Left lung (tissue), 4 donors: ENCODE measurements at regions not wholly inside any gene's neighbourhood (a gene's known extent, or its start where the extent isn't known, plus 50 kb on each side); places are given as distances from the start of the nearest gene placed in this dataset.
A peak's percentile ranks its signal among the peaks of the same experiment; 100 is the strongest.

Experiments
- ATAC-seq: fragments of 200-7000 bp; cut with Tn5 transposase; one replicate; pipeline ENCODE4 v1.9.1; 2020; ENCODE audit warnings: moderate library complexity
- DNase-seq, 4 donors: peaks; one replicate each; pipeline ENCODE4 v3.0.0-alpha.2; 2013 to 2020
- H3K27ac ChIP-seq, 2 donors: fragments of 200-600 bp; sonication (generic) in 1 of 2; one replicate each; pipeline versions ENCODE4 v1.5.0 to v1.8.0; 2020 to 2021
- H3K27me3 ChIP-seq, 2 donors: fragments of 200-600 bp; sonication (generic) in 1 of 2; one replicate each; pipeline versions ENCODE4 v1.5.0 to v1.8.0; 2020 to 2021
- H3K36me3 ChIP-seq, 2 donors: fragments of 200-600 bp; sonication (generic) in 1 of 2; one replicate each; pipeline versions ENCODE4 v1.5.0 to v1.8.0; 2020 to 2021
- H3K4me1 ChIP-seq, 2 donors: fragments of 200-600 bp; one replicate each; pipeline ENCODE4 v1.8.0; 2021
- H3K4me3 ChIP-seq, 2 donors: fragments of 200-600 bp; sonication (generic) in 1 of 2; one replicate each; pipeline versions ENCODE4 v1.5.0 to v1.8.0; 2020 to 2021; ENCODE audit warnings: mild to moderate bottlenecking in 1 of 2
- H3K9me3 ChIP-seq, 2 donors: fragments of 200-600 bp; sonication (generic) in 1 of 2; one replicate each; pipeline versions ENCODE4 v1.5.0 to v1.8.0; 2020 to 2021
- intact Hi-C, 2 donors: fragments of 100-400 bp; cut with DNase I; formaldehyde crosslinking; loops; one replicate each; pipeline versions ENCODE4 v1.11.2 to v1.14.2; 2022
- TF ChIP-seq, protein P1 (sequence below), 2 donors: fragments of 200-600 bp; sonication (generic) in 1 of 2; IDR thresholded peaks; one replicate each; pipeline versions ENCODE4 v1.5.0 to v1.8.0; 2021; ENCODE audit warnings: antibody characterized with exemption in 2 of 2
- donor health status: DM: no; HTN: yes; CAD: no.
- donor health status: DM: no; HTN: no; CAD: no.

DNA sequence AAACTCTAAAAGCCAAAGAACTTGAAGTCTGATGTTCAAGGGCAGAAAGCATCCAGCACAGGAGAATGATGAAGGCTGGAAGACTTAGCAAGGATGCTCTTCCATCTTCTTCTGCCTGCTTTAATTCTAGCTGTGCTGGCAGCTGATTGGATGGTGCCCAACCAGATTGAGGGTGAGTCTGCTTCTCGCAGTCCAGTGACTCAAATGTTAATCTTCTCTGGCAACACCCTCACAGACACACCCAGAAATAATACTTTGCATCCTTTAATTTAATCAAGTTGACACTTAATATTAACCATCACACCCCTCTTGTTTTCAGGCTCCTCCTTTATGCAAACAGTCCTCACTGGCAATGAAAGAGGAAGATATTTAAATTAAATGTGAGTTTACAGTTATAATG is 321.7 kb downstream of the TEX13C start:
- no peaks in the 10 kb centered on the region for H3K36me3 ChIP-seq
- intact Hi-C loops: no loop called here
- no peak for ATAC-seq
- DNase-seq: no peak
- H3K4me3 ChIP-seq: no peak overlapping the region
- TF ChIP-seq, protein P1, sequence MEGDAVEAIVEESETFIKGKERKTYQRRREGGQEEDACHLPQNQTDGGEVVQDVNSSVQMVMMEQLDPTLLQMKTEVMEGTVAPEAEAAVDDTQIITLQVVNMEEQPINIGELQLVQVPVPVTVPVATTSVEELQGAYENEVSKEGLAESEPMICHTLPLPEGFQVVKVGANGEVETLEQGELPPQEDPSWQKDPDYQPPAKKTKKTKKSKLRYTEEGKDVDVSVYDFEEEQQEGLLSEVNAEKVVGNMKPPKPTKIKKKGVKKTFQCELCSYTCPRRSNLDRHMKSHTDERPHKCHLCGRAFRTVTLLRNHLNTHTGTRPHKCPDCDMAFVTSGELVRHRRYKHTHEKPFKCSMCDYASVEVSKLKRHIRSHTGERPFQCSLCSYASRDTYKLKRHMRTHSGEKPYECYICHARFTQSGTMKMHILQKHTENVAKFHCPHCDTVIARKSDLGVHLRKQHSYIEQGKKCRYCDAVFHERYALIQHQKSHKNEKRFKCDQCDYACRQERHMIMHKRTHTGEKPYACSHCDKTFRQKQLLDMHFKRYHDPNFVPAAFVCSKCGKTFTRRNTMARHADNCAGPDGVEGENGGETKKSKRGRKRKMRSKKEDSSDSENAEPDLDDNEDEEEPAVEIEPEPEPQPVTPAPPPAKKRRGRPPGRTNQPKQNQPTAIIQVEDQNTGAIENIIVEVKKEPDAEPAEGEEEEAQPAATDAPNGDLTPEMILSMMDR (IDR thresholded peaks at IDR 0.05): no peak
- H3K27ac ChIP-seq: no peak overlapping the region
- no peaks in the 10 kb centered on the region for H3K9me3 ChIP-seq
- no peaks in the 10 kb centered on the region for H3K4me1 ChIP-seq
- H3K27me3 ChIP-seq: no peaks in the 10 kb centered on the region

DNA sequence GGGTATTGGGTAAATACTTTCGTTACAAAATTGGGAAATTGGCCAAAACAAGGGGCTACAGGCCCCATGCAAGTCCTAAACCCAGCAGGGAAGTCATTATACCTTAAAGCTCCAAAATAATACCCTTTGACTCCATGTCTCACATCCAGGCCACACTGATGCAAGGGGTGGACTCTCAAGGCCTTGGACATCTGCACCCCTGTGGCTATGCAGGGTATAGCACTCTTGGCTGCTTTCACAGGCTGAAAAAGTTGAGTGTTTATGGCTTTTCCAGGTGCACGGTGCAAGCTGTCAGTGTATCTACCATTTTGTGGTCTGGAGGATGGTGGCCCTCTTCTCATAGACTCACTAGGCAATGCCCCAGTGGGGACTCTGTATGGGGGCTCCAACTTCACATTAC is 326.5 kb downstream of the TEX13C start:
- ATAC-seq: peak; percentile 40
- intact Hi-C loops: no loop called here
- TF ChIP-seq, protein P1 (IDR thresholded peaks at IDR 0.05): no peak

DNA sequence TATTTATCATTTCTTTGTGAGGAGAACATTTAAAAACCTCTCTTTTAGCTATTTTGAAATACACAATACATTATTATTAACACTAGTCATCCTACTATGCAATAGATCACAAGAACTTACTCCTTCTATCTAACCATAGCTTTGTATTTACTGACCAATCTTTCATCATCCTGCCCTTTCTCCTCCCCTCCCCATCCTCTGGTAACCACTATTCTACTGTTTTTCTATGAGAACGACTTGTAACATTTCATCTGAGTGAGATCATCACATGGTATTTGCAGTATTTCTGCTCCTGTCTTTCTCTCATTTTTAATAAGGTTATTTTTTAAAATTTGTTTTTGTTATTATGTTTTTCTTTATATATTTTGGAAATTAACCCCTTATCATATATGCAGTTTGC is 331.8 kb downstream of the TEX13C start:
- DNase-seq (no peak), ATAC-seq (no peak)
- Histone ChIP-seq H3K4me1 (no peaks in the 10 kb centered on the region), H3K27ac (no peak overlapping the region), H3K4me3 (no peak overlapping the region), H3K9me3 (no peaks in the 10 kb centered on the region), H3K36me3 (no peaks in the 10 kb centered on the region), H3K27me3 (no peaks in the 10 kb centered on the region)
- intact Hi-C loops: no loop called here
- TF ChIP-seq, protein P1 (IDR thresholded peaks at IDR 0.05): no peak

More for the DNA sequence above, 326.5 kb downstream of the TEX13C start:
- DNase-seq: no peak
- Histone ChIP-seq H3K9me3 (no peaks in the 10 kb centered on the region), H3K4me3 (no peak overlapping the region), H3K4me1 (no peaks in the 10 kb centered on the region), H3K36me3 (no peaks in the 10 kb centered on the region), H3K27ac (no peak overlapping the region), H3K27me3 (no peaks in the 10 kb centered on the region)

DNA sequence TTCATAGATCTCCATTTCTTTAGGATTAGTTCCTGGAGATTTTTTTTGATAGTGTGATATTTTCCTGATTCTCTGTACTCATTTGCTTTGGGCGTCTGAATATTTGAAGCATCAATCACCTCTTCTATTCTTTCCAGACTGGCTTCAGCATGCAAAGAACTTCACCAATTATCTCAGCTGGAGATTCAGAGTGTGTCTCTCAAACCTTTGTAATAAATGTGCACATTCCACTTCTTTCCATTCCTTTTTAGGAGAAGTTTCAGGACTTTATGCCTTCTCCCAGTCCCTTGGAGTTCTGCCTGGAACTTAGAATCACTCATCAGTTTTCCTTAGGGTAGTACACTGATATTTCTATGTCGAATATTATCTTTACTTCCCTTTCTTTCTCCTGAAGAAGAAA is 334.8 kb downstream of the TEX13C start:
- TF ChIP-seq, protein P1 (IDR thresholded peaks at IDR 0.05): no peak
- ATAC-seq (no peak), DNase-seq (no peak)
- H3K4me3 ChIP-seq: no peak overlapping the region
- H3K9me3 ChIP-seq: no peaks in the 10 kb centered on the region
- intact Hi-C loops: no loop called here
- no peak overlapping the region for H3K27ac ChIP-seq
- H3K36me3 ChIP-seq: no peaks in the 10 kb centered on the region
- H3K4me1 ChIP-seq: no peaks in the 10 kb centered on the region
- no peaks in the 10 kb centered on the region for H3K27me3 ChIP-seq

DNA sequence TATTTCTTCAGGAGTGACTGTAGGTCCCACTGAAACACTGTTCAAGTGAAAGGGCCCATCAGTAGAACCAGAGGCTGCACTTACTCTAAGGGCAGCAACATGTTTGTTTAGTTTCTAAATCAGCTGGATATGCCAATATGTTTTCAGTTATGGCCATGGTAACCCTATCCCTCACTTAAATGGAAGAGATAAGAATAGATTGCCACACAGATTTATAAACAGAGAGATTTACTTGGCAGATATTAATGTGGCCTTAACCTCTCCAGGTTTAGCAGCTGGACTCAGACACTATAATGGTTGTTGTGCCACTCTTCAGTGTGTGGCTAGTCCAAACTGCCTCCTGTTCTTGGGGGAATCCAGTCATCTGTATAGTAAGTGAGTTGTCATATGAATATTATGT is 354.1 kb downstream of the TEX13C start:
- no peaks in the 10 kb centered on the region for H3K4me1 ChIP-seq
- H3K27ac ChIP-seq: no peak overlapping the region
- H3K9me3 ChIP-seq: no peaks in the 10 kb centered on the region
- intact Hi-C loops: no loop called here
- no peaks in the 10 kb centered on the region for H3K36me3 ChIP-seq
- DNase-seq (no peak), ATAC-seq (no peak)
- TF ChIP-seq, protein P1 (IDR thresholded peaks at IDR 0.05): no peak
- no peaks in the 10 kb centered on the region for H3K27me3 ChIP-seq
- H3K4me3 ChIP-seq: no peak overlapping the region
